CD4-positive, alpha-beta T cell treated with Interleukin-2 at 100 ng/mL for 4 hours (primary cell): ENCODE measurements at regions not wholly inside any gene's neighbourhood (a gene's known extent, or its start where the extent isn't known, plus 50 kb on each side); places are given as distances from the start of the nearest gene placed in this dataset.
"Not testable (repeated sequence)": the region's sequence is repeated elsewhere in the genome, so short reads cannot be mapped to it uniquely, and the experiment has no call there.

Experiments
- DNase-seq: peaks from one replicate; pipeline ENCODE4 v3.0.0-alpha.2; 2020; ENCODE audit warnings: low spot score

DNA sequence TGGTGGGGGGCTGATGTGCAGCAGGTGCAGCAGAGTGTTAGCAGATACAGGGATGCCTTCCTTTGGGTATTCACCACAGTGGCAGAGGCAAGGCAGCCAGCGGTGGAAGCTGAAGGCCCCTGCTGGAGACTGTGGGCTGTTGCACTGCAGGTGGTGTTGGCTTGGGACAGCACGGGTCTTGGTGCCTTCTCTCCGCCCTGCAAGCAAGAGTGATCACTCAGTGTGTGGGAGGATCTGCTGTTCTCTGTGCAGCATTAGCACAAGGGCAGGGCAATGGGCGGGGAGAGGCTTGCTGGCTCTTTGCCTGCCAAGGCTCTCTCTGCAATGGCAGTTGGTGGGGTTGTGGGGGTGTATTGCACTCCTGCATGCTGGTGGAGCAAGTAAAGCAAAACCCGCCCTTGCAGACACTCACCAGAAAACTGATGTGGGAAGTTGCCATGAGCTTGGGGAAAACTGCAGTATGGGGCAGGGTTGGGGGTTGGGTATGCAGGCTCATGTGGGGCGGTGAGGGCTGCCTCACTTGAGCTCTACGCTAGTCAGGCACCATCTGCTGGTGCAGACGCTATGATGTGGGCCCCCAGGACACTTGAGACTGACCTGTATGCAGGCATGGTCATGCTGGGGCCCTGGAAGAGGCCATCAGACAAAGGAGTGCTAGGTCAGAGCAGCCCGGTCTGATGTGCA lies 820.8 kb upstream of the GRIA3 start:
- DNase-seq: no peak

DNA sequence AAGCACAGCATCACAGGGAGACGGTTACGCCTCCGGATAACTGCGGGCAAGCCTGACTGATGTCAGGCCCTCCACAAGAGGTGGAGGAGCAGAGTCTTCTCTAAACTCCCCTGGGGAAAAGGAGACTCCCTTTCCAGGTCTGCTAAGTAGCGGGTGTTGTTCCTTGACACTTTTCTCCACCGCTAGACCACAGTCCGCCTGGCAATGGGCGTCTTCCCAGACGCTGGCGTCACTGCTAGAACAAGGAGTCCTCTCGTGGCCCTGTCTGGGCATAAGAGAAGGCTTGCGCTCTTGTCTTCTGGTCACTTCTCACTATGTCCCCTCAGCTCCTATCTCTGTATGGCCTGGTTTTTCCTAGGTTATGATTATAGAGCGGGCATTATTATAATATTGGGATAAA lies 808.5 kb upstream of the GRIA3 start:
- not testable (repeated sequence) for DNase-seq

DNA sequence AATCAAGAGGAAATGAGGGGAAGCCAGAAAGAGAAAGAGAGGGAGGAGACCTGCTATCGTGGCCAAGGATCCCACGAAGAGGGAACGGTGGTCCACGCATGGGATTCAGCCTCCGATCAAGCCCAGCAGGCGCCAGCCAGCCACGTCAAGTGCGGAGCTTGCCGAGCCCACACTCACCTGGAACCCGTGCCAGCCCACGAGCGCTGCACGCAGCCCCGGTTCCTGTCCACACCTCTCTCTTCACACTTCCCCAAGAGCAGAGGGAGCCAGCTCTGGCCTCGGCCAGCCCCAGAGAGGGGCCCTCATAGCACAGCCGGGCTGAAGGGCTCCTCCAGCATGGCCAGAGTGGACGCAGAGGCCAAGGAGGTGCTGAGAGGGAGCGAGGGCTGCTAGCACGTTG lies 795.1 kb upstream of the GRIA3 start:
- no peak for DNase-seq

DNA sequence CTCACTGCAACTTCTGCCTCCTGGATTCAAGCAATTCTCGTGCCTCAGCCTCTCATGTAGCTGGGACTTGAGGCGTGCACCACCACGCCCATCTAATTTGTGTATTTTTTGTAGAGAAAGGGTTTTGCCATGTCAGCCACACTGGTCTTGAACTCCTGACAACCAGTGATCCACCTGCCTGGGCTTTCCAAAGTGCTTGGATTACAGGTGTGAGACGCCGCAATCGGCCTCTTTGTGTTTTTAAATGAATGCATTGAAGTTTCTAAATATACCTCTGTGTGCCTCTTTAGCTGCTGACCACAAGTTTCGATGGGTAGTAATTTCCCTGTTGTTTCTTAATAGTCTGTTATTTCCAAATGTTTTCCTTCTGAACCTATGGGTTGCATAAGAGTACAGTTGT lies 765.3 kb upstream of the GRIA3 start:
- DNase-seq: no peak

DNA sequence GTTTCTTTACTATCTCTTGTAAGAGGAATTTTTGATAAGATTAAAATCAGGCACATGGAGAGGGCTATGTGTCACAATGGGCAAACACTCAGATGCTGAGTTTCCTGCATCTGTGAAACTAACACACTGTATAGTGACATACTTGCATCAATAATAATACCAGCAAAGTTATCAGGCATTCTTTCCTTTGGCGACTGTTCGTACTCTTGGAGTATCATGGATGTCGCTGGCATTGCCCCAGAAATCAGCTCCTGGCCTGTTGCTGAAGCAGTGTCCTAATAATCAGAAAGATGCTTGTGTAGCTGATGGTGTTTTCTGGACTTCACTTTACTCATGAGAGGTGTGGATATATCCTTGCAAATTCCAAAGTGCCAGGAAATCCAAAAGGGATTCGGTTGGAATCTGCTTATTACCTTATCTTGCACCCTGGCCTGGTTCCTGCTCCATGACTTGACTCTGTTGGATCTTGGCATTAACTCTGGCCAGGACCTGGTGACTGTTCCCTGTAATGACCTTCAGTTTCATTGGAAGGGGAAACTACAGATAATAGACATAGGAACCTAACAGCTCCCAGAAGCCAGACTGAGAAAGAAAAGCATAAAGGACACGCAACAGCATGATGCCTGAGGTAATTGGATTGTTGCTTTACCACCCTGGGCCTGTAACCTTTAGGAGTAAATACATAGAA lies 762.5 kb upstream of the GRIA3 start:
- DNase-seq: no peak

DNA sequence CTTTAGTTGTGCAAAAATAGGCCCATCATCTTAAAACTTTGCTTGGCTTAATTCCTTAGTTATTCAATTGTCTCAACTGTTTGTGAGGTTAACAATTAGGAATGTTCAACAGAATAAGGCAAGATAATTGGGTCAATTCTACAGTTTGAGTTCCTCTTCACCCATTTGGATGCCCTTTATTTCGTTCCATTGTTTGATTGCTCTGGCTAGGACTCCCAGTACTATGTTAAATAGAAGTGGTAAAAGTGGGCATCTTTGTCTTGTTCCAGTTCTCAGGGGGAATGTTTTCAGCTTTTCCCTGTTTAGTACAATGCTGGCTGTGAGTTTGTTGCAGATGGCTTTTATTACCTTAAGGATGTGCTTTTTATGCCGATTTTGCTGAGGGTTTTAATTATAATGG lies 761.5 kb upstream of the GRIA3 start:
- no peak for DNase-seq

DNA sequence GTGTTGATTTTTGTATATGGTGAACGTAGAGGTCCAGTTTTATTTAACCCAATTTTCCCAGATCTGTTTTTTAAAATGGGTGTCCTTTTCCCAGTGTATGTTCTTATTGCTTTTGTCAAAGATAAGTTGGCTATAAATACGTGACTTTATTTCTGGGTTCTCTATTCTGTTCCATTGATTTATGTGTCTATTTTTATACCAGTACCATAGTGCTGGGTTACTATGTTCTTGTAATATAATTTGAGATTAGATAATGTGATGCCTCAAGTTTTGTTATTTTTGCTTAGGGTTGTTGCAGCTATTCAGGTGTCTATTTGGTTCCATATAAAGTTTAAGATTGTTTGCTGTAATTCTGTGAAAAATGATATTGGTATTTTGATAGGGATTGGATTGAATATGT lies 749.1 kb upstream of the GRIA3 start:
- DNase-seq: no peak

DNA sequence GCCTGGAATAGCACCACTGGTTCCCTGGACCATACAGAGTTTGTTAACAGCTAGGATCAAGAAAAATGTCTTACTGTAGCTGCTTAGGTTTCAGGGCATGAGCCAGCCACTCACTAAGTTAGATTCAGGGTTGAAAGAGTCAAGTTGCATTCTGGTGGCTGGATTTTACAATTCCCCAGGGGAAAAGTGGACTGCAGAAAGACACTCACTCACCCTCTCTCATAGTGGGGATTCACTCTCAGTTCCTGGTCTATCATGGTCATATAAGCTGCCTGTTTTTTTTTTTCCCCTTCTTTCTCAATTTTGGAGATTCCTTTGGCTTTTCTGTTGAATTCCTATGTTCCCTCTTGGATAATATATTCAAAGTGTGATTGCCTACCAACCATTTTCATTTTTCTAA lies 744.2 kb upstream of the GRIA3 start:
- DNase-seq: no peak

DNA sequence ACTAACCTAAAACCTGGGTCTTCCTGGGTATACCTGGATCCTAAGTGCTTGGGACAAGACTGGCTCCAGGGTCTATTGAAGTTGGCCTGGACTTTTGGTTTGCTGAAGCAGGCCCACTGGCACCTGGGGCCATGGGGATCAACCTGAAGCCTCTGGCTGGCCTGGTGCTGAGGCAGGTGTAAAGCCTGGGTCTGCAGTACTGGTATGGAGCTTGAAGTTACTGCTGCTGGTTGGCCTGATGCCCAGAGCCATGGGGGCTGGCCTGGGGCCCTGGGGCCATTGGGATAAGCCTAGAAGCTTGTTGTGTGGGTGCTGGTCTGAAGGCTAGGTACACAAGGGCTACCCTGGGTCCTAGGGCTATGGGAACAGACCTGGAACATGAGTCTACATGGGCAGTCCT lies 743.2 kb upstream of the GRIA3 start:
- no peak for DNase-seq

DNA sequence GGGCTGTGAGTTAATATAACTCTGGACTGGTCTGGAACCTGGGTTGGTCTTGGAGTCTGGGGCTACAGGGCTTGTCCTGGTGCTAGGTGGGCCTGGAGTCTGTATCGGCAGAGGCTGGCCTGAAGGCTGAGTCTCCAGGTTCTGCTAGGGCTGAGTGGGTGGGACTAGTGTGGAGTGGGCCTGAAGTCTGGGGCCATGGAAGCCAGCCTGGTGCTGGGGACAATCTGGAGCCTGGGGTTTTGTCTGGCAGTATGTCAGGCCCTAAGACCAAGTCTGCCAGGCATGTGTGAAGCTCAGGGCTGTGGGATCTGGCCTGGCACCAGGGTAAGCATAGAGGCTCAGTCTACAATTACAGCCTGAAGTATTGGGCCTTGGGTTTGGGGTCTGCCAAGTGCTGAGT lies 742.6 kb upstream of the GRIA3 start:
- DNase-seq: no peak

DNA sequence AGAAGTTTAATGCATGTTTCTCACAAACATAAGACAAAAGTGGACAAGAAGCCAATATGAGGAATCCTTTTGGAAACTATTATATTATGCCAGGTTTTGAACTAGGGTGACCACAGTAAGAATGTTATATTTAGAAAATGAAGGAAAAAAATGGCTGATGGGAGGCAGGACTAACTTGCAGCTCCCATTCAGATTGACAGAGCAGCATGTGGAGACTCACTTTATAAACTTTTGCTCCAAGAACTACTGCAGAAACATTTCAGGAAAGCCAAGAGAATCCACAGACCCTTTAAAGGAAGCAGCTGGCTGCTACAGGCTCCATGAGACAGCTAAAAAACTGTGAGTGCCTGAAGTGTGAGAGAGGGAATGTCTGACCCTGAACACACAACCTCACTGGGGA lies 738.6 kb upstream of the GRIA3 start:
- no peak for DNase-seq

DNA sequence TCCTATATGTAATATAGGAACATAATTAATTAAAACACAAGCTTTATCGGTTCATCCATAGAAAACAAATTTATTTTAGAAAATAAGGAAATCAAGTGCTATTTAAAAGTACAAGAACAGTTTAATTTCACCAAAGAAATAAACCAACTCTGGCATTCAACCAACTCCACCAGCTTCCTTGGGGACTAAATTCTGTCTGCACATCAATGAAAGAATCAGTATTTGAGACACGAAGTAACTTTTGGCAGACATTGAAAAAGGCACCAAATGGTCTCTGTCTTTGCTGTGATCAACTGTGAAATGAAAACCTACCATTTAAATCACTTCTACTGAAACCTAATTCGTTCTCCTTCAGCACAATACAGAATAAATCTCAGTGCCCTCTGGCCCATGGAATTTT lies 719.7 kb upstream of the GRIA3 start:
- DNase-seq: no peak

DNA sequence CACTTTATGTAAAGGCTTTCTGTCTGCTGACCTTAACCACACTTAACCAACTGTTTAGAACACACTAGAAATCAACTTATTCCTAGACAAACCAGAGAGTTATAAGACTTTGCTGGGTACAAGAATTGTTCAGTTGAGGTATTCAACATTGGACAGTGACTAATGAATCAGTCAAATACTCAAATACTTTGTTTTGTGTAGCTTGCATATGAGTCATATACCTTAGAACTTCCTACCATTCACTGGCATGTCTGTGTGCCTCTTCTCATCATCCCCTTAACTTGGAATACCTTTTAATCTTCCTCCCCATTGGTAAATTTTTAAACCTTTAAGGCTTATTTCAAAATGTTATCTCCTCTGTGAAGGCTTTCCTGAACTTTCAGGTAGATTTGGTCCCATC lies 708.8 kb upstream of the GRIA3 start:
- DNase-seq: no peak

DNA sequence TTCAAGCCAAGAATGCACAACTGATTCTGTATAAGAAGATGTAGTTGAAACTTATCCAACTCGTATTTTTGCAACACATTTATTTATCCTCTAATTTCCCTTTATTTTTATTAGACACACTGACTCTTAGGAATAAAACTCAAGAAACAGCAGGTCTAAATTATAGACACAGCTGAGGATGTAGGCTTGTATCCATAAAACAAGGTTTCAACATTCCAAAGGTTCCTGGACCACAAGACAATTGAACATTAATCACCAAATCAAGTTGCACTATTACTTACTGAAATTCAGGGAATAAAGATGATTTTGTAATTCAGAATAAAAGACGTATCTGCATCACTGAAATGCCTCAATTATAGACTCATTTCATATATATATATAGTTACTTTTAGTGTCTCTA lies 683.5 kb upstream of the GRIA3 start:
- DNase-seq: no peak

DNA sequence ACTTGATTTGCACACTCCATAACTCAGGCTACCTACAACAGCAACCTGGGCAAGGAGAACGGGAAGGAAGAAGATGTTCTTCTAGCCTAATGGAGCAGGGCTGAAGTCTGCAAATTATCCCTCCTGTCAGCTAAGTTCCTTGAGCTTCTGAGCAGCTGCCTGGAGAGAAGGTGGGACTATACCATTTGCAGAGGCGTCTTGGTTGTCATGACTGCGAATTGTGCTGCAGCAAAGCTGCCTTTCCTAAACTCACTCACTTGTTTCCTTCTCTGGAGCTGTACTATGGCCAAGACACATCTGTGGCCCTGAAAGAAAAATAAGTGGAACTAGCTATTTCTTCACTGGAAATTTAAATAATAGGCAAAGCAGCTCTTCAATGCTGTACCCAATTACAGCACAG lies 682.4 kb upstream of the GRIA3 start:
- DNase-seq: no peak

DNA sequence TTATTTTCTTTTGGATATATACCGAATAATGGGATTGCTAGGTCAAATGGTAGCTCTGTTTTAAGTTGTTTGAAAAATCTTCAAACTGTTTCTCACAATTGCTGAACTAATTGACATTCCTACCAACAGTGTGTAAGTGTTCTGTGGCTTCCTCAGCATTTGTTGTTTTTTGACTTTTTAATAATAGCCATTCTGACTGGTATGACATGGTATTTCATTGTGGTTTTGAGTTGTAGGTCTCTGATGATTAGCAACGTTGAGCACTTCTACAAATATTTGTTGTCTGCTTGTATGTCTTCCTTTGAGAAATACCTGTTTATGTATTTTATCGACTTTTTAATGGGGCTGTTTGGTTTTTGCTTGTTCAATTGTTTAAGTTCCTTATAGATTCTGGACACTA lies 680.1 kb upstream of the GRIA3 start:
- DNase-seq: no peak

DNA sequence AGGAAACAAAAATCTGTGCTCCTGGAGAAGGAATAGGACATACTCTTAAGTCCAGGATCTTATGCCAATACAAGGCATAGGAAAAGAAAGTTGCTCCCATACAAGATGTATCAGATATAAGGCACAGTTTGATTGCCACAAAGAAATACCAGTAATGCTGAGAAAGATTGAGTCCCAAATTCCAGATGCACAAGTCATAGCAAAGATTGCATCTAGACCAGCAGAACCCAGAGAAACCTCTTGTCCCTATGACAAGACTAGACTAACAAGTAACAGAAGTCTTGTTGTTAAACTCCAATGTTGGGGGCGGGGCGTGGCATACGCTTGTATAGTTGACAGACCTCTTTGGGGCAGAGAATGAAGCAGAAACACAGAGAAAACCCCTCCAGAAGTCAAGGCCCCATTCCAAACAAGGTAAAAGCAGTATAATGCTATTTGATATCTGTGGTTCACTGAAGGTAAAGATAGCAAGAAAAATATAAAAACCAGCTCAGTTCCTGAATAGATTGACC lies 671.5 kb upstream of the GRIA3 start:
- DNase-seq: no peak

DNA sequence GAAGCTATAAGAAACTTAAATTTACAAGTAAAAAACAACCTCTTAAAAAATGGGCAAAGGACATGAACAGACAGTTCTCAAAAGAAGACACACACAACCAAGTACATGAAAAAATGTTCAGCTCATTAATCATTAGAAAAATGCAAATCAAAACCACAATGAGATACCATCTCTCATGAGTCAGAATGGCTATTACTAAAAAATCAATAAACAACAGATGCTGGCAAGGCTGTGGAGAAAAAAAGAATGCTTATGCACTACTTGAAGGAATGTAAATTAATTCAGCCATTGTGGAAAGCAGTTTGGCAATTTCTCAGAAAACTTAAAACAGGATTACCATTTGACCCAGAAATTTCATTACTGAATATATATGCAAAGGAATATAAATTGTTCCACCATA lies 666.3 kb upstream of the GRIA3 start:
- no peak for DNase-seq

DNA sequence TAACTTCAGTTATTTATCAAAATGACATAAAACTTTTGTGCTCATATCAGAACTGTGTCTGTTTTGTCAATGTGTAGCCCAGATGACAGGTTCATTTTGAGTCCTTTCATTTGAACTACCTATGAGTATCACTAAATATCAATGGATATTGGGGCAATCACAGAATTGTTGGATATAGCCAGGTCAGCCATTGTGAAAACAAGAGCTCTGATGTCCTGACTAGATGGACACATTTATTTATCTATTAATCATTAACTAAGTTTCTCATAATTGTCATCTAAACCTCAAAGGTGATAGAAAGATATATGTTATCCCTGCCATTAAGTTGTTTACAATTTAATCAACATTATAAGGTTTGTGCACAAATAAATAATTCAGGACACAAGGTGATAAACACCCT lies 638.3 kb upstream of the GRIA3 start:
- DNase-seq: no peak

DNA sequence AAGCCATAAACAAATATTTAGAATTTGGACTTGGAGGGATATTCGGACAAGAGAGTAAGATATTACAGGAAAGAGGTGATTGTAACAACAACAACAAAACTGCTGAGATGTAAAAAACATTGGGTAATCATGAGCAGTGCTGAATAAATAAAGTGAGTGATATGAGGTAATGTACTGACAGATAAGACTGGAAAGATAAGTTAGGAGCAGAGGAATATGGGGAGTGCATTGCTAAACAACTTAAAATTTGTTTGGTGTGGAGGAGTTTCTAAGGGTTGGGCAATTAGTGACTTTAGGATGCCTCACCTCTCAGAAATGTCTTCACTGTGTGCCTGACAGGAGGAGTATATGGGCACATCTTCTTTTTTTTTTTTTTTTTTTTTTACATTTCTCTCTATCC lies 637.8 kb upstream of the GRIA3 start:
- no peak for DNase-seq

DNA sequence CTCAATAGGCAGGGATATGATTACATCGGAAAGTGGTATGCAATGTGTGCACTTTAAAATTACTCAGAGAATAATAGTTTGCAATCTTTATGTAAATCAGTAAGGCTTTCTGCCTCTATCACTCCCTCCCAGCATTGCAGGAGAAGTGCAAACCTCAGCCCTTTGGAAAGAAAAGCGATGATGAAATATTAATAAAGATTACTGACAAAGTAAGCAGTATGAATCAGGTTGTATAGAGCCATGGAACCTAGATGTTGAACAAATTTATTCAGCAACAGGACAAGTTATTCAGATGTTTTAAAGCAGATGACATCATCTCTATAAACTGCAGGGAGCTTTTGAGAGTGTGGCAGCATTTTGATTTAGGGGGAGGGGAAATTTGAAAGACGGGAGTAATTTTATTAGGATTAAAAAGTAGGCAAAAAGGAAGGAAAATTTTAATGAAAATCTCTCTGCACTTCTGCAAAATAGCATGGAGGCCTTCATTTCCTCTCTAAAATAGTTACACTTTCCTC lies 631.7 kb upstream of the GRIA3 start:
- DNase-seq: no peak

DNA sequence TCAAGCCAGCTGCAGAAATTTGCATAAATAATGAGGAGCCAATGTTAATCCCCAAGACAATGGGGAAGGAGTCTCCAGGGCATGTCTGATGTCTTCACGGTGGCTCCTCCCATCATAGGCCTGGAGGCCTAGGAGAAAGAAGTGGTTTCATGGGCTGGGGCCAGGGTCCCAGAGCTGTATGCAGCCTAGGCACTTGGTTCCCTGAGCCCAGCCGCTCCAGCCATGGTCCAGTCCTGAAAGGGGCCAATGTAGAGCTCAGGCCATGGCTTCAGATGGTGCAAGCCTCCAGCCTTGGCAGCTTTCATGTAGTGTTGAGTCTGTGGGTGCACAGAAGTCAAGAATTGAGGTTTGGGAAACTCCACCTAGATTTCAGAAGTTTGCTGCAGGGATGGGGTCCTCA lies 628.2 kb upstream of the GRIA3 start:
- DNase-seq: no peak

DNA sequence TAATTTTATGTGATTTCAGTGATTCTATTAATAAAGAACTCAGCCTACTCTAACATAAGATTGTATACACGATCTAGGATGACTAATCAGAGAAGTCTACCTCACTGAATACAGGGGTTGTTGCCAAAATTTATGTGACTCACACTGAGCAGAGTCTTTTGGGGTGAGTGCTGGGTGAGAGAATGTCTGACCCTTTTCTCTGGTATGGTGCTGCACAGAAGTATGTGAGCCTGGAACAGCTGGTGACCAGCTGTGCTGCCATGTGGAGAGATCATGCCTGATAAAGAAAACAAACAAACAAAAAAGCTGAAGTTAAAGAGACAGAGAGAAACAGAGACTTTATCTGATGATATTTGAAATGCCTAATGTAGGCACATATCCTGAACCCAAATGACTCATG lies 618.1 kb upstream of the GRIA3 start:
- DNase-seq: no peak

DNA sequence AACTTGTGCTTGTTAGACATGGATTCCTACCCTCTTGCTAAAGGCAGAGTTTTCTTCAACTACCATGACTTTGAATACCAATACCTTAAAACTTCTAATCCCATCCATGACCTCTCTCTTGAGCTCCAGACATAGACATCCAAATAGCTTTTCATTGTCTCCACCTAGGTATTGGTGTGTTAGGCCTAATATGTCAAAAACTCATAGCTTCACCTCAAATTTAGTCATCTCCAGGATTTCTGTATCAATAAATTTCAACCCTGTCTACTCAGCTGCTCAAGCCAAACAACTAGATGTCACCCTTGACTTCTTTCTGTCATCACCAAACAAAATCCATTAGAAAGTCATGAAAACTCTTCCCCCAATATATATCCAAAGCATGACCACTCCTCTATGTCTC lies 617.7 kb upstream of the GRIA3 start:
- DNase-seq: no peak
